ENCODE measurements at regions not wholly inside any gene's neighbourhood (a gene's known extent, or its start where the extent isn't known, plus 50 kb on each side); places are given as distances from the start of the nearest gene placed in this dataset.

DNA sequence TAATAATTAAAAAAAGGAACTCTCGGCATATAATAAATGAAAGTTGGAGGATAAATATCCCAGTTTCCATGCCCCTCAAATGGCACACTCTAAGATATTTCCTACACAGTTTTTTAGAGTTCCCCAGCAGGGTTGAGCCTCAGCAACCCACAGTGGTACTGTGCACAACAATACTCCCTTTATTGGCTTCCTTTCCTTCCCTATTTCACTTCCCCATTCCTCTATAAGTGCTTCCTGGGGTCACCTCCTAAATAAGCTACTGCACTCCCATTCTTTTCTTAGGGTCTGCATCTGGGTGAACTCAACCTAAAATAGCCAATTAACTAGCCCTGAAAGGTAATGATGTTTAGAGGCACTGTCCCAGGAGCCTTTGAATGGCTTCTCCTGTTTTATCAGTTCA, 76.4 kb upstream of the NHS start:
- Histone ChIP-seq H2AK5ac (ENCODE audit: low read depth, low read length) (no peak overlapping the region), H3K23ac (ENCODE audit: insufficient read length) (no peak overlapping the region), H3K79me2 (ENCODE audit: control insufficient read depth in 1 of 2, insufficient read depth in 2 of 2, low read length in 2 of 2) (no peaks in the 10 kb centered on the region), H3K23me2 (ENCODE audit: low read depth, low read length) (no peaks in the 10 kb centered on the region), H3K4me1 (replicated peaks in 1 of 4; ENCODE audit: control insufficient read depth in 3 of 4, insufficient read depth in 4 of 4, low read length in 3 of 4) (no peaks in the 10 kb centered on the region), H3K56ac (replicated peaks; ENCODE audit: insufficient read length, low read depth, low read length) (no peak overlapping the region), H3K4ac (replicated peaks; ENCODE audit: insufficient read length, low read depth, low read length) (no peak overlapping the region), H2AFZ (ENCODE audit: low read length) (no peak overlapping the region), H3K36me3 (ENCODE audit: control insufficient read depth in 2 of 4, insufficient read depth in 4 of 4, low read length in 3 of 4) (no peaks in the 10 kb centered on the region), H3K27ac (ENCODE audit: low read depth, low read length) (no peak overlapping the region), H4K8ac (ENCODE audit: extremely low read depth, insufficient read depth, low read length) (no peak overlapping the region), H3K18ac (ENCODE audit: extremely low read depth, low read length) (no peak overlapping the region), H2BK12ac (ENCODE audit: low read depth, low read length) (no peak overlapping the region), H3K4me2 (ENCODE audit: insufficient read depth in 1 of 2, low read depth in 2 of 2, low read length in 2 of 2) (no peak overlapping the region), H4K91ac (replicated peaks; ENCODE audit: insufficient read length, low read length) (no peak overlapping the region), H2BK20ac (ENCODE audit: low read length) (no peak overlapping the region), H3K79me1 (ENCODE audit: low read depth, low read length) (no peaks in the 10 kb centered on the region), H4K5ac (ENCODE audit: insufficient read length, low read depth, low read length) (no peak overlapping the region), H3K4me3 (ENCODE audit: extremely low read depth in 1 of 4, insufficient read depth in 2 of 4, low read depth in 3 of 4, low read length in 4 of 4) (no peak overlapping the region), H2BK5ac (ENCODE audit: low read depth, low read length) (no peak overlapping the region), H2BK120ac (replicated peaks; ENCODE audit: low read depth, low read length) (no peak overlapping the region), H3K9ac (replicated peaks in 1 of 4; ENCODE audit: extremely low read depth in 1 of 4, low read depth in 3 of 4, low read length in 3 of 4) (no peak overlapping the region), H3K14ac (ENCODE audit: insufficient read length) (no peak overlapping the region), H3K9me3 (ENCODE audit: insufficient read depth in 2 of 2, low read depth in 1 of 2, low read length in 1 of 2) (no peaks in the 10 kb centered on the region), H3K27me3 (replicated peaks in 1 of 4; ENCODE audit: control insufficient read depth in 3 of 4, extremely low read depth in 1 of 4, insufficient read depth in 3 of 4, low read length in 3 of 4) (no peaks in the 10 kb centered on the region), H2BK15ac (ENCODE audit: low read length) (no peak overlapping the region), H4K20me1 (replicated peaks in 1 of 2; ENCODE audit: control insufficient read depth in 1 of 2, insufficient read depth in 2 of 2, low read length in 2 of 2) (no peaks in the 10 kb centered on the region)
- ChIA-PET POLR2A (ENCODE audit: partially characterized antibody) (no interaction called here), CTCF (ENCODE audit: partially characterized antibody) (interaction anchor here (0.5 to 1.0 kb wide), 3 partner anchors 33 to 74 kb away, joined by 3 to 4 read pairs (median 3); no protein-coding TSS in a partner anchor)
- DNase-seq (ENCODE audit: low read depth in 1 of 2, low spot score in 2 of 2) (no peak), FAIRE-seq (no peak)
- WGBS, 2 experiments (ENCODE audit: extremely low coverage in 1 of 2, insufficient coverage in 1 of 2, insufficient read length in 1 of 2, insufficient replicate concordance in 2 of 2, low coverage in 1 of 2, low lambda C conversion rate in 2 of 2, missing lambda C conversion rate in 1 of 2): 100% methylated on average over 1 of the region's 1 CpG; no CpG with 5 or more reads in 1 of the 2 experiments
- TF ChIP-seq SP4 (IDR thresholded peaks at IDR 0.05; ENCODE audit: low read length) (no peak), NANOG (IDR thresholded peaks at IDR 0.05; ENCODE audit: insufficient read depth, low read depth, low read length, poor library complexity, severe bottlenecking) (no peak), RFX5 (IDR thresholded peaks at IDR 0.05; ENCODE audit: borderline replicate concordance, low read depth, low read length) (no peak), BCL11A (IDR thresholded peaks at IDR 0.05; ENCODE audit: low read depth in 2 of 2, low read length in 2 of 2) (no peak), PHF8 (conservative IDR thresholded peaks at IDR 0.05; ENCODE audit: low read depth, low read length) (no peak), NRF1 (IDR thresholded peaks at IDR 0.05; ENCODE audit: low read depth, low read length) (no peak), TBP (IDR thresholded peaks at IDR 0.05; ENCODE audit: low read depth, low read length) (no peak), POLR2AphosphoS5 (IDR thresholded peaks at IDR 0.05; ENCODE audit: low read depth, low read length) (no peak), POLR2A (IDR thresholded peaks at IDR 0.05; ENCODE audit: control extremely low read depth in 1 of 2, low read depth in 2 of 2, low read length in 2 of 2) (no peak), RXRA (IDR thresholded peaks at IDR 0.05; ENCODE audit: insufficient read depth, low read depth, low read length) (no peak), ASH2L (IDR thresholded peaks at IDR 0.05; ENCODE audit: low read length) (no peak), BACH1 (IDR thresholded peaks at IDR 0.05; ENCODE audit: low read length) (no peak), GTF2F1 (IDR thresholded peaks at IDR 0.05; ENCODE audit: borderline replicate concordance, low read depth, low read length) (no peak)

Measured in H1 (cell line).